ENCODE measurements at regions not wholly inside any gene's neighbourhood (a gene's known extent, or its start where the extent isn't known, plus 50 kb on each side); places are given as distances from the start of the nearest gene placed in this dataset.

DNA sequence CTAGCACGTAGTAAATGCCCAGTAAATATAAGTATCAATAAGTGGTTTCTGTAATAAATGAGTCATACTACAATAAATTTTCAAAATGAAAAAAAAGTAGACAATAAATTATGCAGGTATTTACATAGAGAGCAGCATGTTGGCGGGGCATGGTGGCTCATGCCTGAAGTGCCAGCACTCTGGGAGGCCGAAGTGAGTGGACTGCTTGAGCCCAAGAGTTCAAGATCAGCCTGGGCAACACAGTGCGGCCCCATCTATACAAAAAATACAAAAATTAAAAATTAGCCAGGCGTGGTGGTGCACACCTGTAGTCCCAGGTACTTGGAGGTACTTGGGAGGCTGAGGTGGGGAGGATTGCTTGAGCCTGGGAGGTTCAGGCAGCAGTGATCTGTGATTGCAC is 509.3 kb upstream of the KLF6 start:
- TF ChIP-seq EZH2phosphoT487 (IDR thresholded peaks at IDR 0.05; ENCODE audit: insufficient read depth, low read depth) (no peak), EZH2 (IDR thresholded peaks at IDR 0.05; ENCODE audit: insufficient read depth, poor library complexity, severe bottlenecking) (no peak)
